ENCODE measurements at regions not wholly inside any gene's neighbourhood (a gene's known extent, or its start where the extent isn't known, plus 50 kb on each side); places are given as distances from the start of the nearest gene placed in this dataset.

GRCh38 chr2:22020091-22020742 is 896.4 kb downstream of the TDRD15 start:
- Histone ChIP-seq H3K9me2 (replicated peaks; ENCODE audit: control insufficient read depth, low read length) (no peaks in the 10 kb centered on the region), H3K36me3 (ENCODE audit: control insufficient read depth, low read length) (no peaks in the 10 kb centered on the region), H3K4me1 (ENCODE audit: control insufficient read depth, low read length) (no peaks in the 10 kb centered on the region), H3K4me3 (ENCODE audit: low read length) (no peak overlapping the region), H3K27ac (ENCODE audit: low read depth, low read length) (no peak overlapping the region), H3K27me3 (ENCODE audit: control insufficient read depth, low read length) (no peaks in the 10 kb centered on the region), H3K4me2 (ENCODE audit: low read length) (no peak overlapping the region), H3F3A (ENCODE audit: control insufficient read depth, insufficient read depth) (no peaks in the 10 kb centered on the region), H4K20me1 (ENCODE audit: control insufficient read depth, insufficient read depth, low read depth, low read length) (no peaks in the 10 kb centered on the region), H3K79me2 (ENCODE audit: control insufficient read depth, low read length) (no peaks in the 10 kb centered on the region), H3K9me3 (ENCODE audit: control insufficient read depth, insufficient read depth, low read length) (no peaks in the 10 kb centered on the region)
- TF ChIP-seq EZH2phosphoT487 (IDR thresholded peaks at IDR 0.05; ENCODE audit: borderline replicate concordance, low read length) = no peak
- TF ChIP-seq CTCF (IDR thresholded peaks at IDR 0.05; ENCODE audit: low read depth, low read length, poor library complexity, severe bottlenecking) = no peak

- no peaks in the 10 kb centered on the region for H3K9me2 ChIP-seq (replicated peaks; ENCODE audit: control insufficient read depth, low read length)
- H3K27me3 ChIP-seq (ENCODE audit: control insufficient read depth, low read length) = no peaks in the 10 kb centered on the region
- no peaks in the 10 kb centered on the region for H3F3A ChIP-seq (ENCODE audit: control insufficient read depth, insufficient read depth)
- TF ChIP-seq EZH2phosphoT487 (IDR thresholded peaks at IDR 0.05; ENCODE audit: borderline replicate concordance, low read length) (no peak), CTCF (IDR thresholded peaks at IDR 0.05; ENCODE audit: low read depth, low read length, poor library complexity, severe bottlenecking) (no peak)
- H3K4me2 ChIP-seq (ENCODE audit: low read length) = no peak overlapping the region
- H3K79me2 ChIP-seq (ENCODE audit: control insufficient read depth, low read length) = no peaks in the 10 kb centered on the region
- no peak overlapping the region for H3K4me3 ChIP-seq (ENCODE audit: low read length)
- no peak overlapping the region for H3K27ac ChIP-seq (ENCODE audit: low read depth, low read length)
- H3K4me1 ChIP-seq (ENCODE audit: control insufficient read depth, low read length) = no peaks in the 10 kb centered on the region
- H3K9me3 ChIP-seq (ENCODE audit: control insufficient read depth, insufficient read depth, low read length) = no peaks in the 10 kb centered on the region
- H4K20me1 ChIP-seq (ENCODE audit: control insufficient read depth, insufficient read depth, low read depth, low read length) = no peaks in the 10 kb centered on the region
- no peaks in the 10 kb centered on the region for H3K36me3 ChIP-seq (ENCODE audit: control insufficient read depth, low read length)
Observed at GRCh38 chr2:22027345-22028005, 903.7 kb downstream of the TDRD15 start.

GRCh38 chr2:22035361-22035830 is 911.6 kb downstream of the TDRD15 start:
- Histone ChIP-seq H3K4me3 (ENCODE audit: low read length) (no peak overlapping the region), H3K27ac (ENCODE audit: low read depth, low read length) (no peak overlapping the region)

More at GRCh38 chr2:22035361-22035830, 911.6 kb downstream of the TDRD15 start:
- no peaks in the 10 kb centered on the region for H3K9me2 ChIP-seq (replicated peaks; ENCODE audit: control insufficient read depth, low read length)
- no peak overlapping the region for H3K4me2 ChIP-seq (ENCODE audit: low read length)
- no peaks in the 10 kb centered on the region for H3K4me1 ChIP-seq (ENCODE audit: control insufficient read depth, low read length)
- H3K36me3 ChIP-seq (ENCODE audit: control insufficient read depth, low read length) = no peaks in the 10 kb centered on the region
- no peaks in the 10 kb centered on the region for H3F3A ChIP-seq (ENCODE audit: control insufficient read depth, insufficient read depth)
- no peaks in the 10 kb centered on the region for H3K79me2 ChIP-seq (ENCODE audit: control insufficient read depth, low read length)
- TF ChIP-seq CTCF (IDR thresholded peaks at IDR 0.05; ENCODE audit: low read depth, low read length, poor library complexity, severe bottlenecking) (no peak), EZH2phosphoT487 (IDR thresholded peaks at IDR 0.05; ENCODE audit: borderline replicate concordance, low read length) (no peak)
- no peaks in the 10 kb centered on the region for H3K27me3 ChIP-seq (ENCODE audit: control insufficient read depth, low read length)
- no peaks in the 10 kb centered on the region for H3K9me3 ChIP-seq (ENCODE audit: control insufficient read depth, insufficient read depth, low read length)
- no peaks in the 10 kb centered on the region for H4K20me1 ChIP-seq (ENCODE audit: control insufficient read depth, insufficient read depth, low read depth, low read length)
